HepG2 (cell line): ENCODE measurements at regions not wholly inside any gene's neighbourhood (a gene's known extent, or its start where the extent isn't known, plus 50 kb on each side); places are given as distances from the start of the nearest gene placed in this dataset.

Experiments used
- ATAC-seq: fragments of 200-7000 bp; cut with Tn5 transposase; 3 replicates; pipeline ENCODE4 v1.9.1; 2020; ENCODE audit warnings: mild to moderate bottlenecking, moderate library complexity
- BruUV-seq: library from RNA; stranded (reverse); fragments of 400-500 nt; replicated peaks from 2 replicates; lab custom pipeline; 2021; lab: Mats Ljungman, UMichigan
- CTCF ChIA-PET: fragments of 300-600 bp; formaldehyde crosslinking; extraction: SDS; loops from one replicate; lab custom pipeline; 2021; ENCODE audit warnings: low total read pairs, inconsistent platforms, low intra/inter-chr PET ratio; lab: Yijun Ruan, JAX
- POLR2A ChIA-PET: fragments of 350-600 bp; sonication (Branson Sonifier 250); formaldehyde crosslinking; loops from one replicate; lab custom pipeline; 2020; ENCODE audit warnings: antibody characterized with exemption, inconsistent platforms; lab: Yijun Ruan, JAX
- DNase-seq: peaks from one replicate; pipeline ENCODE4 v3.0.0-alpha.2; 2015; ENCODE audit warnings: low spot score
- FAIRE-seq: peaks from 3 replicates; lab custom pipeline; 2011; peaks lifted over from hg19 to GRCh38; lab: Jason Lieb, UNC
- H2AFZ ChIP-seq: one replicate; pipeline ENCODE4 v1.6.1; 2011; ENCODE audit warnings: low read length, inconsistent platforms
- H3K27ac ChIP-seq: fragments of 300-600 bp; 3 replicates; pipeline ENCODE4 v1.8.0; 2011; ENCODE audit warnings: mixed run types, mild to moderate bottlenecking, mixed read lengths, low read length, inconsistent platforms; ENCODE audit not compliant: insufficient read depth; ENCODE audit errors: extremely low read length
- H3K27me3 ChIP-seq, 2 experiments: fragments of 200-600 bp in 1 of 2; 2 replicates in 1 of 2; 3 replicates in 1 of 2; pipeline versions ENCODE4 v1.6.0 to v1.8.0; 2011; ENCODE audit warnings: low read length in 2 of 2, mild to moderate bottlenecking in 2 of 2, moderate library complexity in 2 of 2, inconsistent platforms in 1 of 2; ENCODE audit not compliant: insufficient read depth in 2 of 2, control insufficient read depth in 1 of 2
- H3K36me3 ChIP-seq, 2 experiments: fragments of 200-600 bp in 1 of 2; replicated peaks in 1 of 2; 2 replicates in 1 of 2; 3 replicates in 1 of 2; pipeline versions ENCODE4 v1.5.1 to v1.8.0; 2011; ENCODE audit warnings: low read length in 2 of 2, inconsistent platforms in 1 of 2; ENCODE audit not compliant: insufficient read depth in 2 of 2, control insufficient read depth in 1 of 2
- H3K4me1 ChIP-seq: 2 replicates; pipeline ENCODE4 v1.5.1; 2012; ENCODE audit warnings: low read length, inconsistent platforms; ENCODE audit not compliant: insufficient read depth
- H3K4me2 ChIP-seq: 2 replicates; pipeline ENCODE4 v1.6.0; 2011; ENCODE audit warnings: low read depth, low read length, inconsistent platforms
- H3K4me3 ChIP-seq, 3 experiments: fragments of 200-600 bp in 1 of 3; sonication (generic), shearing (Covaris generic) in 1 of 3; replicated peaks in 1 of 3; 2 replicates each; pipeline ENCODE4 v1.5.1; 2011 to 2016; ENCODE audit warnings: low read length in 3 of 3, inconsistent platforms in 2 of 3, low read depth in 2 of 3, mild to moderate bottlenecking in 2 of 3, control low read depth in 1 of 3, mixed read lengths in 1 of 3; ENCODE audit not compliant: insufficient read depth in 1 of 3
- H3K79me2 ChIP-seq: one replicate; pipeline ENCODE4 v1.6.1; 2011; ENCODE audit warnings: low read length, inconsistent platforms; ENCODE audit not compliant: insufficient read depth
- H3K9ac ChIP-seq: 2 replicates; pipeline ENCODE4 v1.6.0; 2011; ENCODE audit warnings: mild to moderate bottlenecking, low read depth, low read length, inconsistent platforms; ENCODE audit not compliant: insufficient read depth
- H3K9me3 ChIP-seq: 2 replicates; pipeline ENCODE4 v1.5.1; 2012; ENCODE audit warnings: mild to moderate bottlenecking, low read length
- H4K20me1 ChIP-seq: 2 replicates; pipeline ENCODE4 v1.6.0; 2011; ENCODE audit warnings: inconsistent platforms, mild to moderate bottlenecking, low read length, moderate library complexity; ENCODE audit not compliant: insufficient read depth
- CBX5 ChIP-seq: sonication (generic); formaldehyde crosslinking; IDR thresholded peaks from 2 replicates; pipeline ENCODE4 v1.4.0; 2020; ENCODE audit warnings: missing genetic modification reagents, borderline replicate concordance
- CTCF ChIP-seq: sonication (generic); formaldehyde crosslinking; IDR thresholded peaks from 2 replicates; pipeline ENCODE4 v1.5.0; 2020; ENCODE audit warnings: mild to moderate bottlenecking, missing genetic modification reagents, moderate library complexity
- IRX3 ChIP-seq: sonication (generic); formaldehyde crosslinking; IDR thresholded peaks from 2 replicates; pipeline ENCODE4 v1.8.1; 2023; ENCODE audit warnings: mild to moderate bottlenecking, low read depth, missing genetic modification reagents, borderline replicate concordance
- KDM2A ChIP-seq: sonication (generic); formaldehyde crosslinking; IDR thresholded peaks from 2 replicates; pipeline ENCODE4 v1.4.0; 2020; ENCODE audit warnings: low read depth, missing genetic modification reagents, borderline replicate concordance
- SMC3 ChIP-seq: IDR thresholded peaks from 2 replicates; pipeline ENCODE4 v1.6.1; 2011; ENCODE audit warnings: low read length, improper control_type of control experiment
- STAG1 ChIP-seq: sonication (generic); formaldehyde crosslinking; IDR thresholded peaks from 2 replicates; pipeline ENCODE4 v1.4.0; 2020; ENCODE audit warnings: missing genetic modification reagents
- TOE1 ChIP-seq: sonication (generic); formaldehyde crosslinking; IDR thresholded peaks from 2 replicates; pipeline ENCODE4 v1.4.0; 2020; ENCODE audit warnings: mild to moderate bottlenecking, missing genetic modification reagents
- ZNF292 ChIP-seq: sonication (generic); formaldehyde crosslinking; IDR thresholded peaks from 2 replicates; pipeline ENCODE4 v1.8.1; 2022; ENCODE audit warnings: mild to moderate bottlenecking, low read depth, missing genetic modification reagents, borderline replicate concordance
- ZNF30 ChIP-seq: sonication (generic); formaldehyde crosslinking; IDR thresholded peaks from 2 replicates; pipeline ENCODE4 v1.5.0; 2020; ENCODE audit warnings: mild to moderate bottlenecking, missing genetic modification reagents
- ZNF343 ChIP-seq: sonication (generic); formaldehyde crosslinking; IDR thresholded peaks from 2 replicates; pipeline ENCODE4 v1.4.0; 2020; ENCODE audit warnings: mild to moderate bottlenecking, missing genetic modification reagents
- ZNF383 ChIP-seq: sonication (generic); formaldehyde crosslinking; IDR thresholded peaks from 2 replicates; pipeline ENCODE4 v1.4.0; 2020; ENCODE audit warnings: missing genetic modification reagents, mild to moderate bottlenecking, borderline replicate concordance
- in situ Hi-C: cut with HindIII; loops from 2 replicates; pipeline ENCODE4 v1.10.0; 2017; ENCODE audit warnings: low pct_unique_long_range_greater_than_20kb; ENCODE audit not compliant: extremely low pct_ligation_motif_present
- intact Hi-C: fragments of 100-400 bp; cut with micrococcal nuclease; formaldehyde crosslinking; loops from one replicate; pipeline ENCODE4 v1.10.0; 2022; ENCODE audit not compliant: unreplicated experiment

- ATAC-seq (peak; percentile 46; the same call in 1 of the 3 replicates), DNase-seq (peak; percentile 10), FAIRE-seq (no peak)
- Histone ChIP-seq H4K20me1 (no peaks in the 10 kb centered on the region), H3K27ac (no peak overlapping the region), H3K79me2 (no peaks in the 10 kb centered on the region), H3K36me3 (no peaks in the 10 kb centered on the region), H3K9ac (no peak overlapping the region), H3K4me1 (no peaks in the 10 kb centered on the region), H3K9me3 (no peaks in the 10 kb centered on the region), H2AFZ (no peak overlapping the region), H3K4me2 (no peak overlapping the region), H3K4me3 (no peak overlapping the region), H3K27me3 (no peaks in the 10 kb centered on the region)
- no TSS peak for BruUV-seq
- ChIA-PET POLR2A (no interaction called here), CTCF (interaction anchor here (1.2 kb wide), 1 partner anchor 512 kb away, joined by 5 read pairs; no protein-coding TSS in a partner anchor)
- in situ Hi-C loops: no loop called here
- TF ChIP-seq ZNF383: no peak
- TF ChIP-seq CBX5: no peak
- 0 out of 2 replicates have a peak, but pooled peaks have one; percentile 4 for TF ChIP-seq SMC3
- no peak for TF ChIP-seq ZNF343 (CRISPR knock-in tag)
- TF ChIP-seq ZNF30 (CRISPR knock-in tag): no peak
- TF ChIP-seq ZNF292: no peak
- no peak for TF ChIP-seq IRX3 (CRISPR knock-in tag)
- no peak for TF ChIP-seq KDM2A
- no peak for TF ChIP-seq TOE1 (CRISPR knock-in tag)
- TF ChIP-seq CTCF (CRISPR knock-in tag): peak; percentile 63
- peak; percentile 43 for TF ChIP-seq STAG1 (CRISPR knock-in tag)
- intact Hi-C loops: no loop called here
Measured at GRCh38 chr10:25758041-25758457, 176.0 kb upstream of the MYO3A start.
